GM18870 (cell line): ENCODE measurements at regions not wholly inside any gene's neighbourhood (a gene's known extent, or its start where the extent isn't known, plus 50 kb on each side); places are given as distances from the start of the nearest gene placed in this dataset.
"Not testable (repeated sequence)": the region's sequence is repeated elsewhere in the genome, so short reads cannot be mapped to it uniquely, and the experiment has no call there.

Experiments
- ATAC-seq: cut with Tn5 transposase; IDR thresholded peaks from one replicate; pipeline ENCODE4 v1.9.1; 2021; ENCODE audit warnings: moderate library complexity; ENCODE audit not compliant: unreplicated experiment

- ATAC-seq, result no peak
Measured at GRCh38 chr4:27917381-27917780, 1056.7 kb downstream of the STIM2 start.

GRCh38 chr4:27921231-27921630 lies 1060.6 kb downstream of the STIM2 start:
- ATAC-seq, result no peak

- no peak for ATAC-seq
Measured at GRCh38 chr4:27928761-27929540, 1068.3 kb downstream of the STIM2 start.

GRCh38 chr4:27930291-27930690 lies 1069.7 kb downstream of the STIM2 start:
- ATAC-seq, result no peak

GRCh38 chr4:27930976-27931375 lies 1070.3 kb downstream of the STIM2 start:
- no peak for ATAC-seq

- ATAC-seq, result no peak
Measured at GRCh38 chr4:27931584-27931983, 1070.9 kb downstream of the STIM2 start.

- ATAC-seq, result no peak
Measured at GRCh38 chr4:27934871-27935270, 1074.2 kb downstream of the STIM2 start.

GRCh38 chr4:27946799-27947198 lies 1086.2 kb downstream of the STIM2 start:
- ATAC-seq, result no peak

GRCh38 chr4:27947302-27947701 lies 1086.7 kb downstream of the STIM2 start:
- ATAC-seq, result no peak

GRCh38 chr4:27964095-27964494 lies 1103.5 kb downstream of the STIM2 start:
- no peak for ATAC-seq

- ATAC-seq, result no peak
Measured at GRCh38 chr4:27966664-27967063, 1106.0 kb downstream of the STIM2 start.

- no peak for ATAC-seq
Measured at GRCh38 chr4:27973056-27973455, 1112.4 kb downstream of the STIM2 start.

GRCh38 chr4:27973700-27974099 lies 1113.1 kb downstream of the STIM2 start:
- no peak for ATAC-seq

GRCh38 chr4:27974339-27974738 lies 1113.7 kb downstream of the STIM2 start:
- ATAC-seq, result no peak

GRCh38 chr4:27974881-27975280 lies 1114.2 kb downstream of the STIM2 start:
- not testable (repeated sequence) for ATAC-seq

GRCh38 chr4:27978427-27979109 lies 1117.9 kb downstream of the STIM2 start:
- ATAC-seq, result not testable (repeated sequence)

GRCh38 chr4:27985522-27985921 lies 1124.9 kb downstream of the STIM2 start:
- ATAC-seq, result no peak

GRCh38 chr4:27986476-27986875 lies 1125.8 kb downstream of the STIM2 start:
- no peak for ATAC-seq

- no peak for ATAC-seq
Measured at GRCh38 chr4:28001698-28002097, 1141.1 kb downstream of the STIM2 start.

- no peak for ATAC-seq
Measured at GRCh38 chr4:28004520-28004919, 1143.9 kb downstream of the STIM2 start.

- no peak for ATAC-seq
Measured at GRCh38 chr4:28006021-28006420, 1145.4 kb downstream of the STIM2 start.

GRCh38 chr4:28007693-28008092 lies 1147.1 kb downstream of the STIM2 start:
- ATAC-seq, result no peak
